Bronchial epithelial cell (primary cell): ENCODE measurements at regions not wholly inside any gene's neighbourhood (a gene's known extent, or its start where the extent isn't known, plus 50 kb on each side); places are given as distances from the start of the nearest gene placed in this dataset.

ENCODE experiments used
- DNase-seq: peaks from one replicate; pipeline ENCODE4 v3.0.0-alpha.2; 2010; ENCODE audit warnings: low read depth
- FAIRE-seq: peaks from 2 replicates; lab custom pipeline; 2011; peaks lifted over from hg19 to GRCh38; lab: Jason Lieb, UNC
- H3K27me3 ChIP-seq: 2 replicates; pipeline ENCODE4 v1.5.1; 2011; ENCODE audit warnings: low read length; ENCODE audit not compliant: control insufficient read depth, insufficient read depth
- H3K36me3 ChIP-seq: 2 replicates; pipeline ENCODE4 v1.5.1; 2011; ENCODE audit warnings: low read length; ENCODE audit not compliant: control insufficient read depth, insufficient read depth
- H3K4me3 ChIP-seq: 2 replicates; pipeline ENCODE4 v1.5.1; 2011; ENCODE audit warnings: mild to moderate bottlenecking, low read depth, low read length, control low read depth
- CTCF ChIP-seq: IDR thresholded peaks from 2 replicates; pipeline ENCODE4 v1.5.1; 2011; ENCODE audit warnings: mild to moderate bottlenecking, moderate library complexity, low read length, control low read depth, inconsistent platforms; ENCODE audit not compliant: insufficient read depth, severe bottlenecking

GRCh38 chr4:81282131-81282530 lies 67.1 kb upstream of the PRKG2 start:
- DNase-seq (no peak), FAIRE-seq (no peak)
- TF ChIP-seq CTCF: no peak
- H3K4me3 ChIP-seq: no peak overlapping the region
- H3K36me3 ChIP-seq: no peaks in the 10 kb centered on the region
- H3K27me3 ChIP-seq: peaks cover 2% of the 10 kb centered on the region

- H3K27me3 ChIP-seq: no peaks in the 10 kb centered on the region
- no peak overlapping the region for H3K4me3 ChIP-seq
- DNase-seq (no peak), FAIRE-seq (no peak)
- H3K36me3 ChIP-seq: no peaks in the 10 kb centered on the region
- no peak for TF ChIP-seq CTCF
Observed at GRCh38 chr4:81274460-81274859, 59.4 kb upstream of the PRKG2 start.

- FAIRE-seq (no peak), DNase-seq (no peak)
- H3K36me3 ChIP-seq: no peaks in the 10 kb centered on the region
- no peak overlapping the region for H3K4me3 ChIP-seq
- TF ChIP-seq CTCF: no peak
- no peaks in the 10 kb centered on the region for H3K27me3 ChIP-seq
Observed at GRCh38 chr4:81272671-81273070, 57.6 kb upstream of the PRKG2 start.
